ENCODE measurements at regions not wholly inside any gene's neighbourhood (a gene's known extent, or its start where the extent isn't known, plus 50 kb on each side); places are given as distances from the start of the nearest gene placed in this dataset.

DNA sequence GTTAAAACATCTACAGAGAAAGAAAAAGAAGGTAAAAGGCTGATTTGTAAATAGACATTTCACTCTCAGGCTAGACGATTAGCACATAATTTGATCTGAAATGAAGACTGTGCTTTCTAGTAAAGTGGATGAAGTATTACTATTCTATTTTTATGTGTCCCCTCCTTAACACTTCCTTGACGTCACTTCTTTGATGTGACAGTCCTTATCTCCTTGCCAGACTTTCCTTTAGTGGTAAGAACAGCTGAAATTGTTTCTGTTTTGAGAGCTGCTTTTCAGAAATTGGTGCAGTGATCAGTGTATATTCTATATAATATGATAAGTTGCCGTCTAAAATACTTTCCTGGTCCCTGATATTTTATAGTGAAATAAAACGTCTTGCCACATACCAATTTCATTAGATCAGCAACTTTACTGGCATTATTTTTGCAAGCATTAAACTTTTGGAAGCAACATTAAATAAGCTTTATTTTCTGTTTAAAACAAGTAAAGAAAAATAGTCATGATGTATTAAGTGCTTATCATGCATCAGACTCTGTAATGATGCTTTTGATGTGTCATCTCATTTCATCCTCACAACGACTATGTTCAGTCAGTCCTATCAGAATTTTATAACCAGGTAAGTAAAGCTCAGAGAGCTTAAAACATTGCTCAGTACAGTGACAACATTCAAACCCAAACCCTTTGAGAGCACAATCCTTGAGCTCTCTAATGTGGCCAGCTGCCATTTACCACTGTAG lies 210.3 kb upstream of the PCDH9 start:
- no peaks in the 10 kb centered on the region for H3K27me3 ChIP-seq

DNA sequence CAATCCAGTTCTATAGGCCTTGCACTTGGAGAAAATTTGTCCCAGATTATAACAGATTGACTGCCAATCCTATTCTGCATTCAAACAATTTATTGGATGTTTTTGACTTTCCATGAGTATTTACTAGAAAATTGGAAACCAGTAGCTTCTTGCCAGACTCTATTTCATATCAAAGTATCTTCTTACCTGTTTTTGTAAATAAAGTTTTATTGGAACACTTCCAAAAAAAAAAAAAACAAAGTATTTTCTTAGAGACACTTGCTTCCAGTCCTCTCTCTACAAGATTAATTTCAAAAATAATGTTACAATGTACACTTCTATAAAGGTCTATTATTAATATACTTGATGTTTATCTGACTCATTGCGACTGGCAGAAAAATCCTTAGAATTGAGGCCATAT lies 209.2 kb upstream of the PCDH9 start:
- H3K4me3 ChIP-seq (ENCODE audit: low read depth, low read length), result no peak overlapping the region
- no peaks in the 10 kb centered on the region for H3K4me1 ChIP-seq
- TF ChIP-seq, protein P1, sequence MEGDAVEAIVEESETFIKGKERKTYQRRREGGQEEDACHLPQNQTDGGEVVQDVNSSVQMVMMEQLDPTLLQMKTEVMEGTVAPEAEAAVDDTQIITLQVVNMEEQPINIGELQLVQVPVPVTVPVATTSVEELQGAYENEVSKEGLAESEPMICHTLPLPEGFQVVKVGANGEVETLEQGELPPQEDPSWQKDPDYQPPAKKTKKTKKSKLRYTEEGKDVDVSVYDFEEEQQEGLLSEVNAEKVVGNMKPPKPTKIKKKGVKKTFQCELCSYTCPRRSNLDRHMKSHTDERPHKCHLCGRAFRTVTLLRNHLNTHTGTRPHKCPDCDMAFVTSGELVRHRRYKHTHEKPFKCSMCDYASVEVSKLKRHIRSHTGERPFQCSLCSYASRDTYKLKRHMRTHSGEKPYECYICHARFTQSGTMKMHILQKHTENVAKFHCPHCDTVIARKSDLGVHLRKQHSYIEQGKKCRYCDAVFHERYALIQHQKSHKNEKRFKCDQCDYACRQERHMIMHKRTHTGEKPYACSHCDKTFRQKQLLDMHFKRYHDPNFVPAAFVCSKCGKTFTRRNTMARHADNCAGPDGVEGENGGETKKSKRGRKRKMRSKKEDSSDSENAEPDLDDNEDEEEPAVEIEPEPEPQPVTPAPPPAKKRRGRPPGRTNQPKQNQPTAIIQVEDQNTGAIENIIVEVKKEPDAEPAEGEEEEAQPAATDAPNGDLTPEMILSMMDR (IDR thresholded peaks at IDR 0.05; ENCODE audit: low read depth, low read length), result no peak
- H3K27me3 ChIP-seq, result no peaks in the 10 kb centered on the region
- no peaks in the 10 kb centered on the region for H3K9me3 ChIP-seq
- DNase-seq, result no peak
- H3K36me3 ChIP-seq, result no peaks in the 10 kb centered on the region

More for the DNA sequence above, 210.3 kb upstream of the PCDH9 start:
- DNase-seq, result no peak
- H3K4me3 ChIP-seq (ENCODE audit: low read depth, low read length), result no peak overlapping the region
- TF ChIP-seq, protein P1 (IDR thresholded peaks at IDR 0.05; ENCODE audit: low read depth, low read length), result no peak
- no peaks in the 10 kb centered on the region for H3K4me1 ChIP-seq
- H3K9me3 ChIP-seq, result no peaks in the 10 kb centered on the region
- no peaks in the 10 kb centered on the region for H3K36me3 ChIP-seq

DNA sequence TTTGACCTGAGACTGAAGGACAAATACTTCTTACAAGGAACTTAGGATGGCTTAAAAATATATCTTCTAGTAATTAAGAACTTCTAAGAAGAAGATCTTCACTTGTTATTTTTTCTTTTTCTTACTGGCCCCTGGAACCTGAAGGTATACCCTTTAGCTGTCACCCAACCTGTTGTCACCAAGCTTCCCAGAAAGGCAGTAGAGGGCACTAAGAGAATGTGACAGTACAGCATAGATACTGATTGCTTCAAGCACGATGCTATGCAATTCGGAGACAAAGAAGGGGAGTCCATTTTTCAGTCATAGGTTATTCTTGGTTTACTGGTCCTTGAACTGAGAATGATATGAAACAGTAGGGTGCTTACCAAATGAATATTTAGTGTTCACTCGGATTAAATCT lies 208.3 kb upstream of the PCDH9 start:
- DNase-seq, result peak; percentile 16
- Histone ChIP-seq H3K27me3 (no peaks in the 10 kb centered on the region), H3K4me3 (ENCODE audit: low read depth, low read length) (no peak overlapping the region), H3K36me3 (no peaks in the 10 kb centered on the region), H3K9me3 (no peaks in the 10 kb centered on the region), H3K4me1 (no peaks in the 10 kb centered on the region)
- TF ChIP-seq, protein P1 (IDR thresholded peaks at IDR 0.05; ENCODE audit: low read depth, low read length), result peak; percentile 68

DNA sequence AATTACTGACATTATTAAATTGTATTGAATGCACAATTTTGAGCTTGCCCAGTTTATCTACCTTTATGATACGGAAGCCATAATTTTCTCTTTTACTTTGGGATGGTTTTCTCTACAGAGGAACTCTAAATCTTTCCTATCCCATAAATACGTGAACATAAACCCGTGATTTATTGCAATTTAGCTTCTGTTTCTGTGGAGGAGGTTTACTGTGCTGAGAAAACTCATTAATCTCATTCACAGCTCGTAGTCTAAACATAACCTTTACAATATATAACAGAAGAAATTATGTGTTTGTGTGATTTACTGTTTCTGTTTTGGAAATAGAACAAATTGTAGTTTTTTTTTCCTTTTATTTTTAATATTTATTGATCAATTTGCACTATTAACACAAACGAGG lies 207.1 kb upstream of the PCDH9 start:
- H3K4me3 ChIP-seq (ENCODE audit: low read depth, low read length), result no peak overlapping the region
- H3K4me1 ChIP-seq, result no peaks in the 10 kb centered on the region
- no peaks in the 10 kb centered on the region for H3K9me3 ChIP-seq
- no peaks in the 10 kb centered on the region for H3K27me3 ChIP-seq
- DNase-seq, result no peak
- TF ChIP-seq, protein P1 (IDR thresholded peaks at IDR 0.05; ENCODE audit: low read depth, low read length), result no peak
- no peaks in the 10 kb centered on the region for H3K36me3 ChIP-seq

DNA sequence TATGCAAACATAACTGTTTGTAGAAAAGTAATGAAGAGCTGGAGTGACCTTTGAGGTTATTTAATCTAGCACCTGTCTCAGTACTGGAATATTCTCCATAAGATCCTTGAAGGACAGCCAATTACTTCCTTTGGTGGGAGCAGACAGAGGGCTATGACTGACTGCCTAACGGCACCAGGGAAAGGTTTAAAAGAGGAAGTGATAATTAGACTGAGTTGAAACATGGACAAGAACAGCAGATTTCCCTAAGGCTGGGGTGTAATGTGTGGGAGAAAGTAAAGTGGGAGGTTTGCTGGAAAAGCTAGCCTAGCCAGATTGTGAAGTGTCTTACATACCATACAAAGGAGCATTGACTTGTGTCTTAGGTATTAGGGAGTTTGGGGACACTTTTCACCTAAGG lies 191.3 kb upstream of the PCDH9 start:
- Histone ChIP-seq H3K4me1 (no peaks in the 10 kb centered on the region), H3K27me3 (no peaks in the 10 kb centered on the region), H3K9me3 (no peaks in the 10 kb centered on the region), H3K4me3 (ENCODE audit: low read depth, low read length) (no peak overlapping the region), H3K36me3 (no peaks in the 10 kb centered on the region)
- no peak for DNase-seq
- TF ChIP-seq, protein P1 (IDR thresholded peaks at IDR 0.05; ENCODE audit: low read depth, low read length), result no peak

DNA sequence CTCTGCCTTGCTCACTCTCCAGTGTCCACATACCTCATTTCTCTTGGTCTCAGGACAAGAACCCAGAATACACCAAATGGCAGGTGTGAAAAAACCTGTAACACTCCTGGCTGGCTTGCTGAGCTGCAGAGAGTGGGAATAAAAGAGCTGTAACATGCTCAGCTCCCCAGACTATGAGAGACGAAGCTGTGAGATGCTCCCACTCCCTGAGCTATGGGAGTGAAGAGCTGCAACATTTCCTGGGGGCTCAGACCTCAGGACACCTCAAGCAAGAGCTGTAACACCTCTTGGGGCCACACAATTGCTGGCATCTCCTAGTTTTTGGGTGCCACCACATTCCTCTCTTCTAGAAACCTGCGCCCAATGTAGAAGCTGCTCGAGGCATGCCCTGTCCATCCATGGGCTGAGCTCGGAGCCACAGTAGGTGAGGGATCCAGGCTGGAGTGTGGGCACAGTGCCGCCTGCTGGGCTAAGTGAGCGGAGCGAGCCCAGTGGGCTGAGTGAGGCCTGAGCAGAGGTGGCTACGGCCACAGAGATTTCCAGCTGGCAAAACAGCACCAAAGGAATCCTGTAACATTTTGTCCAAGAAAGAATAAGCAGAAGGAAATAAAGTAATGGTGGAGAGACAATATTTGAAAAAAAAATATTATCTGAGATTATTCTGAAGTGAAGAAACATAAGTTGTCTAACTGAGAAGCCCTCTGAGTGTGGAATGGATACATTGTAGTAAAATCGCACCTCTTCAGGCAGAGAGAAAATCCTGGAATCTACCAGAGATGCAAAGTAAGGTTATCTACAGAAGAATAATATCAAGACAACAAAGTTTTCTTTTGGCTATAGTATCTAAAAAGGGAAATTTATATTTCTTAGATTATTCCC lies 186.2 kb upstream of the PCDH9 start:
- Histone ChIP-seq H3K4me1 (no peaks in the 10 kb centered on the region), H3K27me3 (no peaks in the 10 kb centered on the region), H3K4me3 (ENCODE audit: low read depth, low read length) (no peak overlapping the region), H3K9me3 (no peaks in the 10 kb centered on the region), H3K36me3 (no peaks in the 10 kb centered on the region)
- TF ChIP-seq, protein P1 (IDR thresholded peaks at IDR 0.05; ENCODE audit: low read depth, low read length), result peak; percentile 99
- peak; percentile 81 for DNase-seq
